ENCODE measurements at regions not wholly inside any gene's neighbourhood (a gene's known extent, or its start where the extent isn't known, plus 50 kb on each side); places are given as distances from the start of the nearest gene placed in this dataset.

DNA sequence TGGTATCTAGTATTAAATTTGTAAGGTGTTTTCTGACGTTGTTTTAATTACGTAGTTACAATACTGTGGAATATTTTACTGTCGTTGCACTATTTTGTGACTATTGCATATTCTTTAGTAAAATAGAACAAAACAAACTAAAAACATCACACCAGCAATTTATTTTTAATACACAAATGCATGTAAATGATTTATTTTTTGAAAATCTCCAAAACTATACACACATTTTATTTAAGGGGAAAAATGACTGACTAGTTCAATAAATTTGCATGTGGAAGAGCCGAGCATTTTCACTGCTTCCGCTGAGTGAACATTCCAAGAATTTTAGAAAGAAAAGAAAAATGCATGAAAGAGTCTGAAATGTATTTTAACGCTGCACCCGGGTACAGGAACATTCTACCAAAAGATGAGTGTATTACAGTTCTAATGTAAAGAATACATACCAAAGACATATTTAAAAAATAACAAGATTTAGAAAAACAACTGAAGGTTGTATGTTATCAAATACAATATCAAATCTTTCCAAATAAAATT is 257.7 kb downstream of the MEIS1 start:
- TF ChIP-seq, protein P1, sequence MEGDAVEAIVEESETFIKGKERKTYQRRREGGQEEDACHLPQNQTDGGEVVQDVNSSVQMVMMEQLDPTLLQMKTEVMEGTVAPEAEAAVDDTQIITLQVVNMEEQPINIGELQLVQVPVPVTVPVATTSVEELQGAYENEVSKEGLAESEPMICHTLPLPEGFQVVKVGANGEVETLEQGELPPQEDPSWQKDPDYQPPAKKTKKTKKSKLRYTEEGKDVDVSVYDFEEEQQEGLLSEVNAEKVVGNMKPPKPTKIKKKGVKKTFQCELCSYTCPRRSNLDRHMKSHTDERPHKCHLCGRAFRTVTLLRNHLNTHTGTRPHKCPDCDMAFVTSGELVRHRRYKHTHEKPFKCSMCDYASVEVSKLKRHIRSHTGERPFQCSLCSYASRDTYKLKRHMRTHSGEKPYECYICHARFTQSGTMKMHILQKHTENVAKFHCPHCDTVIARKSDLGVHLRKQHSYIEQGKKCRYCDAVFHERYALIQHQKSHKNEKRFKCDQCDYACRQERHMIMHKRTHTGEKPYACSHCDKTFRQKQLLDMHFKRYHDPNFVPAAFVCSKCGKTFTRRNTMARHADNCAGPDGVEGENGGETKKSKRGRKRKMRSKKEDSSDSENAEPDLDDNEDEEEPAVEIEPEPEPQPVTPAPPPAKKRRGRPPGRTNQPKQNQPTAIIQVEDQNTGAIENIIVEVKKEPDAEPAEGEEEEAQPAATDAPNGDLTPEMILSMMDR (IDR thresholded peaks at IDR 0.05; ENCODE audit: extremely low read depth in 1 of 2, insufficient read depth in 1 of 2, low read depth in 1 of 2, low read length in 2 of 2) = no peak
- no peak for TF ChIP-seq GATA2 (IDR thresholded peaks at IDR 0.05; ENCODE audit: insufficient read depth, insufficient read length, low read depth, low read length)
- no peak for TF ChIP-seq POLR2A (IDR thresholded peaks at IDR 0.05; ENCODE audit: low read depth, low read length)
- TF ChIP-seq POLR2AphosphoS5 (IDR thresholded peaks at IDR 0.05; ENCODE audit: insufficient read depth, low read depth, low read length) = no peak
- no peak for TF ChIP-seq EZH2 (IDR thresholded peaks at IDR 0.05; ENCODE audit: borderline replicate concordance, low read depth, low read length, severe bottlenecking)

All from endothelial cell of umbilical vein (primary cell).